ENCODE measurements at regions not wholly inside any gene's neighbourhood (a gene's known extent, or its start where the extent isn't known, plus 50 kb on each side); places are given as distances from the start of the nearest gene placed in this dataset.
"Not testable (repeated sequence)": the region's sequence is repeated elsewhere in the genome, so short reads cannot be mapped to it uniquely, and the experiment has no call there.

- no peak overlapping the region for H3K4me3 ChIP-seq (IDR thresholded peaks at IDR 0.05; ENCODE audit: insufficient read depth, low read depth, low read length)
Measured at GRCh38 chr6:157732416-157733161, 90.5 kb upstream of the SNX9 start.

GRCh38 chr6:157736555-157736954 lies 86.5 kb upstream of the SNX9 start:
- not testable (repeated sequence) for H4K20me1 ChIP-seq (ENCODE audit: insufficient read depth); H3K27ac ChIP-seq; H3K4me3 ChIP-seq (IDR thresholded peaks at IDR 0.05; ENCODE audit: insufficient read depth, low read depth, low read length); H3K36me3 ChIP-seq (ENCODE audit: insufficient read depth); H2AFZ ChIP-seq (ENCODE audit: low read depth); H3K4me2 ChIP-seq; H3K4me1 ChIP-seq (ENCODE audit: low read depth, poor library complexity, severe bottlenecking); H3K9ac ChIP-seq; H3K79me2 ChIP-seq (ENCODE audit: insufficient read depth, low read depth); H3K27me3 ChIP-seq (ENCODE audit: insufficient read depth, low read depth)

More at GRCh38 chr6:157732416-157733161, 90.5 kb upstream of the SNX9 start:
- Histone ChIP-seq H3K27me3 (ENCODE audit: insufficient read depth, low read depth) (no peaks in the 10 kb centered on the region), H3K4me2 (no peak overlapping the region), H3K27ac (no peak overlapping the region), H4K20me1 (ENCODE audit: insufficient read depth) (no peaks in the 10 kb centered on the region), H3K79me2 (ENCODE audit: insufficient read depth, low read depth) (no peaks in the 10 kb centered on the region), H3K36me3 (ENCODE audit: insufficient read depth) (no peaks in the 10 kb centered on the region), H2AFZ (ENCODE audit: low read depth) (no peak overlapping the region), H3K4me1 (ENCODE audit: low read depth, poor library complexity, severe bottlenecking) (no peaks in the 10 kb centered on the region), H3K9ac (no peak overlapping the region)
- no peak for TF ChIP-seq CTCF (conservative IDR thresholded peaks at IDR 0.05; ENCODE audit: low read depth, low read length)

- Histone ChIP-seq H3K79me2 (ENCODE audit: insufficient read depth, low read depth) (no peaks in the 10 kb centered on the region), H3K27me3 (ENCODE audit: insufficient read depth, low read depth) (no peaks in the 10 kb centered on the region), H3K36me3 (ENCODE audit: insufficient read depth) (no peaks in the 10 kb centered on the region), H3K27ac (no peak overlapping the region), H3K4me2 (no peak overlapping the region), H2AFZ (ENCODE audit: low read depth) (no peak overlapping the region), H3K4me3 (IDR thresholded peaks at IDR 0.05; ENCODE audit: insufficient read depth, low read depth, low read length) (no peak overlapping the region), H4K20me1 (ENCODE audit: insufficient read depth) (no peaks in the 10 kb centered on the region), H3K4me1 (ENCODE audit: low read depth, poor library complexity, severe bottlenecking) (no peaks in the 10 kb centered on the region), H3K9ac (no peak overlapping the region)
- no peak for TF ChIP-seq CTCF (conservative IDR thresholded peaks at IDR 0.05; ENCODE audit: low read depth, low read length)
Measured at GRCh38 chr6:157741321-157741947, 81.6 kb upstream of the SNX9 start.

- no peak overlapping the region for H3K9ac ChIP-seq
- no peak overlapping the region for H2AFZ ChIP-seq (ENCODE audit: low read depth)
- no peaks in the 10 kb centered on the region for H3K27me3 ChIP-seq (ENCODE audit: insufficient read depth, low read depth)
- H3K4me3 ChIP-seq (IDR thresholded peaks at IDR 0.05; ENCODE audit: insufficient read depth, low read depth, low read length), result no peak overlapping the region
- H3K4me1 ChIP-seq (ENCODE audit: low read depth, poor library complexity, severe bottlenecking), result no peaks in the 10 kb centered on the region
- H3K79me2 ChIP-seq (ENCODE audit: insufficient read depth, low read depth), result no peaks in the 10 kb centered on the region
- no peak overlapping the region for H3K4me2 ChIP-seq
- no peaks in the 10 kb centered on the region for H3K36me3 ChIP-seq (ENCODE audit: insufficient read depth)
- no peak for TF ChIP-seq CTCF (conservative IDR thresholded peaks at IDR 0.05; ENCODE audit: low read depth, low read length)
- H4K20me1 ChIP-seq (ENCODE audit: insufficient read depth), result no peaks in the 10 kb centered on the region
- no peak overlapping the region for H3K27ac ChIP-seq
Measured at GRCh38 chr6:157741948-157742556, 81.0 kb upstream of the SNX9 start.

Measured in KMS-11 (cell line).